GM23248 (cell line): ENCODE measurements at regions not wholly inside any gene's neighbourhood (a gene's known extent, or its start where the extent isn't known, plus 50 kb on each side); places are given as distances from the start of the nearest gene placed in this dataset.

ENCODE experiments used
- DNase-seq: peaks from one replicate; pipeline ENCODE4 v3.0.0-alpha.2; 2015
- H2AFZ ChIP-seq: fragments of 200-600 bp; sonication (generic); 2 replicates; pipeline ENCODE4 v1.6.1; 2016; ENCODE audit warnings: antibody characterized with exemption
- H3F3A ChIP-seq: fragments of 200-600 bp; sonication (generic); 2 replicates; pipeline ENCODE4 v1.6.1; 2016; ENCODE audit warnings: mild to moderate bottlenecking, antibody characterized with exemption, mixed run types; ENCODE audit not compliant: insufficient read depth
- H3K27ac ChIP-seq: fragments of 200-600 bp; sonication (generic); 2 replicates; pipeline ENCODE4 v1.5.1; 2016; ENCODE audit warnings: mild to moderate bottlenecking
- H3K27me3 ChIP-seq: fragments of 200-600 bp; sonication (generic); replicated peaks from 2 replicates; pipeline ENCODE4 v1.6.1; 2016; ENCODE audit warnings: mild to moderate bottlenecking; ENCODE audit not compliant: insufficient read depth
- H3K36me3 ChIP-seq: fragments of 200-600 bp; sonication (generic); 2 replicates; pipeline ENCODE4 v1.6.1; 2016; ENCODE audit warnings: low read depth, mild to moderate bottlenecking
- H3K4me1 ChIP-seq: fragments of 200-600 bp; sonication (generic); 2 replicates; pipeline ENCODE4 v1.6.1; 2016; ENCODE audit warnings: mild to moderate bottlenecking; ENCODE audit not compliant: insufficient read depth
- H3K4me2 ChIP-seq: fragments of 200-600 bp; sonication (generic); one replicate; pipeline ENCODE4 v1.6.1; 2016; ENCODE audit warnings: mild to moderate bottlenecking; ENCODE audit not compliant: unreplicated experiment
- H3K4me3 ChIP-seq: fragments of 200-600 bp; sonication (generic); 2 replicates; pipeline ENCODE4 v1.5.1; 2016; ENCODE audit warnings: mild to moderate bottlenecking
- H3K79me2 ChIP-seq: fragments of 200-600 bp; sonication (generic); 2 replicates; pipeline ENCODE4 v1.6.1; 2016; ENCODE audit warnings: mild to moderate bottlenecking; ENCODE audit not compliant: insufficient read depth
- H3K9ac ChIP-seq: fragments of 200-600 bp; sonication (generic); 2 replicates; pipeline ENCODE4 v1.6.1; 2016; ENCODE audit warnings: mild to moderate bottlenecking
- H3K9me2 ChIP-seq: fragments of 200-600 bp; sonication (generic); 2 replicates; pipeline ENCODE4 v1.6.1; 2016; ENCODE audit warnings: mixed run types, mild to moderate bottlenecking, moderate library complexity; ENCODE audit not compliant: insufficient read depth
- H3K9me3 ChIP-seq: fragments of 200-600 bp; sonication (generic); one replicate; pipeline ENCODE4 v1.6.1; 2017; ENCODE audit warnings: low read depth
- H4K20me1 ChIP-seq: fragments of 200-600 bp; sonication (generic); 2 replicates; pipeline ENCODE4 v1.6.0; 2016; ENCODE audit not compliant: insufficient read depth
- EZH2 ChIP-seq: fragments of 200-600 bp; sonication (generic); IDR thresholded peaks from 2 replicates; pipeline ENCODE4 v1.6.1; 2018; ENCODE audit warnings: antibody characterized with exemption, mild to moderate bottlenecking; ENCODE audit not compliant: insufficient read depth, poor library complexity, severe bottlenecking
- EZH2phosphoT487 ChIP-seq: fragments of 200-600 bp; sonication (generic); IDR thresholded peaks from 2 replicates; pipeline ENCODE4 v1.6.1; 2018; ENCODE audit warnings: antibody characterized with exemption, moderate library complexity, mild to moderate bottlenecking, low read depth; ENCODE audit not compliant: insufficient read depth
- WGBS, 2 experiments: methylation state at CpG; one replicate each; pipeline ENCODE4 v1.1.6; 2015 to 2017; ENCODE audit warnings: low lambda C conversion rate in 2 of 2, low coverage in 1 of 2; ENCODE audit errors: missing lambda C conversion rate in 2 of 2; 5-methylcytosine and 5-hydroxymethylcytosine counted together
- in situ Hi-C: fragments of 300-500 bp; cut with MboI; formaldehyde crosslinking; loops from 2 replicates; pipeline ENCODE4 v1.15.0; 2020

DNA sequence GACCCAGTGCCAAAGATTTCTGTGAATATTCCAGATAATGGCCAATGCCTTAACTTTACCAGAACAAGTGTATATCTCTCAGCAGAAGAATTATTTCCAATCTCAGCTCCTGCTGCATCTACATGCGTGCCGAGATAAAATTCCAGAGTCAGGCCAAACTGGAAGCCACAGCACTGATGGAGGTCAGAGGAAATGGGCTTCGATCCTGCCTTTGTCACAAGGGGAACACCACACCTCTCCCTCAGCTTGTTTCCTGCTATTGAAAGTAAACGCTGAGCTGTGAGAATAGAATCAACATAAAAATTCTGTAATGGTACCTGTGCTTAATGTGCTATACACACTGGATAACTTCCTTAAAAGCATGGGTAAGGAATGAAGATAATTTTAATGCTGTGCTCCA, 255.5 kb downstream of the NEBL start:
- H3K4me2 ChIP-seq, result no peak overlapping the region
- H3K4me3 ChIP-seq, result no peak overlapping the region
- H3F3A ChIP-seq, result no peaks in the 10 kb centered on the region
- no peak overlapping the region for H2AFZ ChIP-seq
- TF ChIP-seq EZH2, result no peak
- H4K20me1 ChIP-seq, result no peaks in the 10 kb centered on the region
- no peaks in the 10 kb centered on the region for H3K9me3 ChIP-seq
- no peaks in the 10 kb centered on the region for H3K36me3 ChIP-seq
- H3K27me3 ChIP-seq, result no peaks in the 10 kb centered on the region
- no peak overlapping the region for H3K9ac ChIP-seq
- in situ Hi-C loops, result no loop called here
- 52 to 56% methylated on average over 4 of the region's 4 CpGs for WGBS, 2 experiments
- no peak for DNase-seq
- H3K79me2 ChIP-seq, result no peaks in the 10 kb centered on the region
- H3K27ac ChIP-seq, result no peak overlapping the region
- no peaks in the 10 kb centered on the region for H3K9me2 ChIP-seq
- H3K4me1 ChIP-seq, result no peaks in the 10 kb centered on the region

DNA sequence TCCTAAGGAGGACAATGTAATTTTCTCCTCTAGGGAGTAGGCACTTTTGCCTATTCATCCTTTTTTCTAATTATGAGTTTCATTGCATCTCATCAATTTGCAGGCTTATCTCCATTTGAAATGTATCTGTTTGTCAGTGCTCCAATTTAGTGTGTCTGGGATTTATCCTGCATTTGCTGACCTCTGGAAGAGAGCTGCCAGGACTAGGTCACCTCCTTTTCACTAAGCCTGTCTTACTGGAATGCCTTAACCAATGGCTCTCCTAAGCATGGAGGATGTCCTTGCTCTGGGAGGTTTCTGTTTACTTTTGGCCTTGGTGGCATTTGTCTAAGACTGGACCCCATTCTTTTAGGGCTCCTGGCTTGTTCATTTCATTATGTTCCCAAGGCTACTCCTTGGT, 261.5 kb downstream of the NEBL start:
- no peaks in the 10 kb centered on the region for H3K9me2 ChIP-seq
- H4K20me1 ChIP-seq, result no peaks in the 10 kb centered on the region
- no peaks in the 10 kb centered on the region for H3K9me3 ChIP-seq
- no peak for TF ChIP-seq EZH2phosphoT487
- no peak for TF ChIP-seq EZH2
- in situ Hi-C loops, result no loop called here
- no peaks in the 10 kb centered on the region for H3K79me2 ChIP-seq
- H3F3A ChIP-seq, result no peaks in the 10 kb centered on the region
- H3K9ac ChIP-seq, result no peak overlapping the region
- no peak overlapping the region for H3K27ac ChIP-seq
- no peaks in the 10 kb centered on the region for H3K36me3 ChIP-seq
- no peak for DNase-seq
- H3K27me3 ChIP-seq, result no peaks in the 10 kb centered on the region
- H3K4me2 ChIP-seq, result no peak overlapping the region
- H2AFZ ChIP-seq, result no peak overlapping the region
- H3K4me3 ChIP-seq, result no peak overlapping the region
- H3K4me1 ChIP-seq, result no peaks in the 10 kb centered on the region

DNA sequence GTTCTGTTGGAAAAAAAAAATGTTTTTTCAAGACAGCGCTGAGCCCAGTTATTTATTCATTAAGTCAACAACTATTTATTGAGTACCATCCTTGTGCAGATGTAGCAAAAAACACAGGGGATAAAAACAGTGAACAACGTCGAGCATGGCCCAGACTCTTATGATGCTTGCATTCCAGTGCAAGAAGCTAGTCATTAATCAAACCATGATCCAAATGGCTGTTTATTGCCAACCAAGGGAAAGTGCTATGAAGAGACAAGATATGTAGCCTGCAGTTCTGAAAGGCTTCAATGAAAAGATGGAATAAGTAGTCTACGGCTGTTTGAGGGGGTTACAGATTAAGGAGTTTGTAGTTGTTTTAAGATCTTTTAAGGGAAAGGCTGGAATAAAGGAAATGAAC, 262.3 kb downstream of the NEBL start:
- H3K36me3 ChIP-seq, result no peaks in the 10 kb centered on the region
- H4K20me1 ChIP-seq, result no peaks in the 10 kb centered on the region
- no peaks in the 10 kb centered on the region for H3K27me3 ChIP-seq
- no peaks in the 10 kb centered on the region for H3K9me3 ChIP-seq
- H3K79me2 ChIP-seq, result no peaks in the 10 kb centered on the region
- no peak overlapping the region for H3K27ac ChIP-seq
- TF ChIP-seq EZH2phosphoT487, result no peak
- TF ChIP-seq EZH2, result no peak
- in situ Hi-C loops, result no loop called here
- WGBS, 2 experiments, result 19 to 22% methylated on average over 4 of the region's 4 CpGs
- H3K4me1 ChIP-seq, result no peaks in the 10 kb centered on the region
- H3K9ac ChIP-seq, result no peak overlapping the region
- DNase-seq, result no peak
- no peak overlapping the region for H2AFZ ChIP-seq
- no peak overlapping the region for H3K4me2 ChIP-seq
- H3F3A ChIP-seq, result no peaks in the 10 kb centered on the region
- H3K4me3 ChIP-seq, result no peak overlapping the region
- no peaks in the 10 kb centered on the region for H3K9me2 ChIP-seq

DNA sequence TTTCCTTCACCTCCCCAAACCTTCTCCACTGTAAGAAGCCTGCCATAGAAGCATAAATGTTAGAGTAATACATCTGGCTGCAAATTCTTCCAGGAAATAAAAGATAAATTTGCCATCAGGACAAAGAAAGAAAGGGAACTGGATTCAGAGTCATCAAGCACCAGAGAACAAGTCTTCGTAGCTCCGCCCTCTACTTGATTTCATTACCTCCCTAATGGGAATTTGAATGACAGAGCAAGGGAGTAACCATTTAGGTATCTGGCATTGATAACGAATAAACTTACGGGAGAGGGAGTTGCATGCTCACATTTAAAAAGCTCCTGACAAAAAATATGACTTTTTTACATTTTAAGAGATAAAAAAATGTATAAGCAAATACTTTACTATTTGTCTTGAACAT, 263.4 kb downstream of the NEBL start:
- H3K4me2 ChIP-seq, result no peak overlapping the region
- H3K4me3 ChIP-seq, result no peak overlapping the region
- DNase-seq, result no peak
- H3K36me3 ChIP-seq, result no peaks in the 10 kb centered on the region
- no peak overlapping the region for H3K9ac ChIP-seq
- no peak overlapping the region for H3K27ac ChIP-seq
- in situ Hi-C loops, result no loop called here
- no peaks in the 10 kb centered on the region for H3K9me3 ChIP-seq
- no peaks in the 10 kb centered on the region for H3F3A ChIP-seq
- H3K79me2 ChIP-seq, result no peaks in the 10 kb centered on the region
- 42 to 57% methylated on average over 4 of the region's 4 CpGs for WGBS, 2 experiments
- H3K4me1 ChIP-seq, result no peaks in the 10 kb centered on the region
- H3K27me3 ChIP-seq, result no peaks in the 10 kb centered on the region
- H2AFZ ChIP-seq, result no peak overlapping the region
- no peaks in the 10 kb centered on the region for H4K20me1 ChIP-seq
- no peaks in the 10 kb centered on the region for H3K9me2 ChIP-seq
- TF ChIP-seq EZH2 (no peak), EZH2phosphoT487 (no peak)

DNA sequence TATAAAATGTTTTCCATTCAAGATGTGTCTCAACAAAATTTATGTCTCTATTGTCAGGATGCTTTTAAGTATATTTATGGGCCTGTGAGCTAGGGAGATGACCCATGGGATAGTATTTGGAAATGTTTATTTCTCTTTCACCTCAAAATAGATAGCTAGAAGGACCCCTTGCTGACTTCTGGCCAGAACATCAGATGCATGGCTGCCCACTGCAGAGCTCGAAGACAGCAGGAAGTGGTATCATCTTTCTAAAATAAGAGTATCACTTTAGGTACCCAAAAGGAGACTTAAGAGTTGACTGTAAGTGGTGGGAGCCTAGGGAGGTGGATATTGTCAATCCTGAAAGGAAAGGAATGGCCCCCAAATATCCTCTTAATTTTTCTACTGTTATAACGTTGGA, 264.4 kb downstream of the NEBL start:
- Histone ChIP-seq H3K9ac (no peak overlapping the region), H3K4me1 (no peaks in the 10 kb centered on the region), H3K4me2 (no peak overlapping the region), H3K9me3 (no peaks in the 10 kb centered on the region), H3K36me3 (no peaks in the 10 kb centered on the region), H3K27ac (no peak overlapping the region), H3K4me3 (no peak overlapping the region), H3K9me2 (no peaks in the 10 kb centered on the region), H3K27me3 (no peaks in the 10 kb centered on the region), H3F3A (no peaks in the 10 kb centered on the region), H3K79me2 (no peaks in the 10 kb centered on the region), H2AFZ (no peak overlapping the region), H4K20me1 (no peaks in the 10 kb centered on the region)
- 55 to 56% methylated on average over 2 of the region's 2 CpGs for WGBS, 2 experiments
- in situ Hi-C loops, result no loop called here
- TF ChIP-seq EZH2phosphoT487 (no peak), EZH2 (no peak)
- no peak for DNase-seq
